HCT116 (cell line): ENCODE measurements at regions not wholly inside any gene's neighbourhood (a gene's known extent, or its start where the extent isn't known, plus 50 kb on each side); places are given as distances from the start of the nearest gene placed in this dataset.

Experiments used
- ATAC-seq: fragments of 200-7000 bp; cut with Tn5 transposase; 2 replicates; pipeline ENCODE4 v1.9.1; 2020; ENCODE audit warnings: mild to moderate bottlenecking, moderate library complexity
- BruUV-seq: library from RNA; stranded (reverse); fragments of 400-500 nt; replicated peaks from 2 replicates; lab custom pipeline; 2021; lab: Mats Ljungman, UMichigan
- CTCF ChIA-PET: fragments of 300-600 bp; sonication (Branson Sonifier 250); formaldehyde crosslinking; loops from one replicate; lab custom pipeline; 2021; ENCODE audit warnings: antibody characterized with exemption; lab: Charles Lee
- POLR2A ChIA-PET: fragments of 300-600, 350-600 bp; sonication (Branson Sonifier 250); formaldehyde crosslinking; loops from one replicate; lab custom pipeline; 2021; ENCODE audit warnings: antibody characterized with exemption; lab: Charles Lee
- RAD21 ChIA-PET, 2 experiments: fragments of 300-600 bp; sonication (Branson Sonifier 250); formaldehyde crosslinking; loops; one replicate each; lab custom pipeline; 2023; ENCODE audit warnings: low total read pairs in 2 of 2; ENCODE audit not compliant: uncharacterized antibody in 2 of 2, unreplicated experiment in 2 of 2, low non-redundant PET in 1 of 2; lab: Charles Lee
- DNase-seq: peaks from one replicate; pipeline ENCODE4 v3.0.0-alpha.2; 2010; ENCODE audit warnings: low read depth, low spot score
- H2AFZ ChIP-seq: fragments of 200-600 bp; shearing (Covaris generic), sonication (generic); 2 replicates; pipeline ENCODE4 v1.6.1; 2017; ENCODE audit warnings: low read depth, mixed run types, mixed read lengths, antibody characterized with exemption, low read length; ENCODE audit not compliant: poor library complexity, severe bottlenecking
- H3K27ac ChIP-seq: 2 replicates; pipeline ENCODE4 v1.5.1; 2012; ENCODE audit warnings: low read depth, low read length
- H3K27me3 ChIP-seq: fragments of 200-600 bp; sonication (generic); 2 replicates; pipeline ENCODE4 v1.6.1; 2016; ENCODE audit warnings: mixed run types, low read length, mixed read lengths; ENCODE audit not compliant: insufficient read depth
- H3K36me3 ChIP-seq, 2 experiments: fragments of 200-500 bp in 1 of 2; fragments of 200-600 bp in 1 of 2; sonication (Bioruptor generic) in 1 of 2; sonication (generic) in 1 of 2; 2 replicates each; pipeline versions ENCODE4 v1.5.1 to v1.6.1; 2014 to 2016; ENCODE audit warnings: low read length in 2 of 2, inconsistent platforms in 1 of 2, mixed read lengths in 1 of 2, mixed run types in 1 of 2; ENCODE audit not compliant: insufficient read depth in 2 of 2, control insufficient read depth in 1 of 2
- H3K4me1 ChIP-seq, 2 experiments: fragments of 200-600 bp in 1 of 2; sonication (generic) in 1 of 2; 2 replicates each; pipeline versions ENCODE4 v1.5.1 to v1.6.1; 2012 to 2017; ENCODE audit warnings: low read length in 2 of 2, inconsistent platforms in 1 of 2, mild to moderate bottlenecking in 1 of 2, mixed read lengths in 1 of 2, mixed run types in 1 of 2, moderate library complexity in 1 of 2; ENCODE audit not compliant: insufficient read depth in 2 of 2, control insufficient read depth in 1 of 2
- H3K4me2 ChIP-seq: fragments of 200-600 bp; sonication (generic); 2 replicates; pipeline ENCODE4 v1.6.1; 2017; ENCODE audit warnings: mixed run types, low read length, mixed read lengths
- H3K4me3 ChIP-seq, 2 experiments: fragments of 200-600 bp in 1 of 2; sonication (generic) in 1 of 2; replicated peaks in 1 of 2; 2 replicates each; pipeline ENCODE4 v1.5.1; 2011 to 2016; ENCODE audit warnings: low read length in 2 of 2, control low read depth in 1 of 2, low read depth in 1 of 2, mild to moderate bottlenecking in 1 of 2, mixed read lengths in 1 of 2, mixed run types in 1 of 2
- H3K79me2 ChIP-seq: fragments of 200-600 bp; sonication (generic); 2 replicates; pipeline ENCODE4 v1.6.1; 2017; ENCODE audit warnings: mild to moderate bottlenecking, mixed run types, low read length, moderate library complexity, mixed read lengths; ENCODE audit not compliant: insufficient read depth
- H3K9ac ChIP-seq: fragments of 200-600 bp; sonication (generic); 2 replicates; pipeline ENCODE4 v1.6.1; 2016; ENCODE audit warnings: low read length, mixed read lengths
- H3K9me2 ChIP-seq: fragments of 200-600 bp; sonication (generic), shearing (Covaris generic); 2 replicates; pipeline ENCODE4 v1.6.1; 2017; ENCODE audit warnings: mixed run types, mild to moderate bottlenecking, moderate library complexity; ENCODE audit not compliant: insufficient read depth
- H3K9me3 ChIP-seq, 2 experiments: fragments of 200-500 bp in 1 of 2; fragments of 200-600 bp in 1 of 2; sonication (Bioruptor generic) in 1 of 2; sonication (generic) in 1 of 2; 2 replicates each; pipeline ENCODE4 v1.6.1; 2014 to 2017; ENCODE audit warnings: low read length in 2 of 2, mixed read lengths in 2 of 2, inconsistent platforms in 1 of 2, low read depth in 1 of 2, mild to moderate bottlenecking in 1 of 2, mixed run types in 1 of 2, moderate library complexity in 1 of 2; ENCODE audit not compliant: control insufficient read depth in 1 of 2, insufficient read depth in 1 of 2
- H4K20me1 ChIP-seq: fragments of 200-600 bp; sonication (generic), shearing (Covaris generic); 2 replicates; pipeline ENCODE4 v1.6.1; 2017; ENCODE audit warnings: mixed run types, mild to moderate bottlenecking, moderate library complexity; ENCODE audit not compliant: insufficient read depth
- ATF3 ChIP-seq: IDR thresholded peaks from 2 replicates; pipeline ENCODE4 v1.6.1; 2012
- CBX3 ChIP-seq: IDR thresholded peaks from 2 replicates; pipeline ENCODE4 v1.6.1; 2012; ENCODE audit warnings: low read depth
- CTCF ChIP-seq, 3 experiments: fragments of 200-600 bp in 1 of 3; sonication (generic) in 1 of 3; IDR thresholded peaks in 2 of 3; conservative IDR thresholded peaks in 1 of 3; 2 replicates each; pipeline ENCODE4 v1.5.1; 2012 to 2017; ENCODE audit warnings: low read depth in 2 of 3, low read length in 2 of 3, antibody characterized with exemption in 1 of 3, borderline replicate concordance in 1 of 3, control low read depth in 1 of 3, mild to moderate bottlenecking in 1 of 3, mixed read lengths in 1 of 3, mixed run types in 1 of 3, moderate library complexity in 1 of 3; ENCODE audit not compliant: insufficient read depth in 1 of 3
- MAX ChIP-seq: IDR thresholded peaks from 2 replicates; pipeline ENCODE4 v1.6.1; 2012
- POLR2AphosphoS5 ChIP-seq: IDR thresholded peaks from 2 replicates; pipeline ENCODE4 v1.6.1; 2011; ENCODE audit warnings: mild to moderate bottlenecking, low read depth, low read length, moderate library complexity
- RAD21 ChIP-seq: IDR thresholded peaks from 2 replicates; pipeline ENCODE4 v1.6.1; 2012; ENCODE audit warnings: low read depth, mild to moderate bottlenecking
- SIN3A ChIP-seq: IDR thresholded peaks from 2 replicates; pipeline ENCODE4 v1.6.1; 2012; ENCODE audit warnings: low read depth
- SP1 ChIP-seq: IDR thresholded peaks from 2 replicates; pipeline ENCODE4 v1.6.1; 2012; ENCODE audit warnings: low read depth
- SRF ChIP-seq: IDR thresholded peaks from 2 replicates; pipeline ENCODE4 v1.6.1; 2012; ENCODE audit warnings: low read depth
- ZFX ChIP-seq: fragments of 450-650 bp; IDR thresholded peaks from 2 replicates; pipeline ENCODE4 v1.6.1; 2017
- ZNF274 ChIP-seq: fragments of 200-500 bp; sonication (Bioruptor generic); IDR thresholded peaks from 2 replicates; pipeline ENCODE4 v1.6.1; 2014; ENCODE audit warnings: mild to moderate bottlenecking, low read depth, low read length, inconsistent platforms
- intact Hi-C: fragments of 100-400 bp; cut with micrococcal nuclease; formaldehyde crosslinking; loops from 2 replicates; pipeline ENCODE4 v1.10.0; 2022
- TF ChIP-seq, protein P1 (sequence below): IDR thresholded peaks from 2 replicates; pipeline ENCODE4 v1.6.1; 2011; ENCODE audit warnings: mild to moderate bottlenecking, low read length, moderate library complexity; ENCODE audit not compliant: insufficient replicate concordance; ENCODE audit errors: extremely low read depth

DNA sequence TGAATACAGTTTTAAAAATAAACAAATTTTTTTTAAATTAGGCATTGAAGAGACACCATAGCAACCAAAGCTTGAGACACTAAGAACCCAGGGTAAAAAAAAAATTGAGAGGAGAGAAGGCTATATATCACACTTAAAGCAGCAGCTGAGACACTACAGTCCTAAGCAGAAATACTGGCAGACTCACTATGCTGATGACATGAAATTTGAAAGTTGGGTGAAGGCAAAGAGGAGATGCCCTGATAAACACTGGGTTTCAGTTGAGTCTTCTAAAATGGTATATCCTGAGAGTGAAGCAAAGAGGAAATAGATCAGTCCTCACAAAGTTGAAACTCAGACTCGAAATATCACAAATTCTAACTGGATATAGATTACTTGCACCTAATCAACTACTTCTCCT, 419.9 kb upstream of the CDH9 start:
- intact Hi-C loops = no loop called here
- Histone ChIP-seq H2AFZ (no peak overlapping the region), H3K4me2 (no peak overlapping the region), H3K4me1 (no peaks in the 10 kb centered on the region), H3K9me2 (no peaks in the 10 kb centered on the region), H3K27me3 (no peaks in the 10 kb centered on the region), H3K9me3 (peaks cover 9 to 10% of the 10 kb centered on the region in 2 experiments; a peak in 3 of 4 replicates), H3K4me3 (no peak overlapping the region), H3K9ac (no peak overlapping the region), H4K20me1 (no peaks in the 10 kb centered on the region), H3K36me3 (no peaks in the 10 kb centered on the region), H3K79me2 (no peaks in the 10 kb centered on the region), H3K27ac (no peak overlapping the region)
- no peak for ATAC-seq
- CTCF ChIA-PET = no interaction called here
- POLR2A ChIA-PET = no interaction called here
- RAD21 ChIA-PET = no interaction called here
- no peak for DNase-seq
- no TSS peak for BruUV-seq
- no peak for TF ChIP-seq ZNF274
- TF ChIP-seq RAD21 = no peak
- TF ChIP-seq ATF3 = no peak
- TF ChIP-seq MAX = no peak
- no peak for TF ChIP-seq CBX3
- TF ChIP-seq CTCF (IDR thresholded peaks at IDR 0.05 in 2 of 3, conservative IDR thresholded peaks at IDR 0.05 in 1 of 3; ENCODE audit: borderline replicate concordance in 1 of 3, insufficient read depth in 1 of 3, low read depth in 2 of 3, low read length in 2 of 3) = no peak
- no peak for TF ChIP-seq SP1
- no peak for TF ChIP-seq SIN3A
- TF ChIP-seq POLR2AphosphoS5 = no peak
- TF ChIP-seq, protein P1, sequence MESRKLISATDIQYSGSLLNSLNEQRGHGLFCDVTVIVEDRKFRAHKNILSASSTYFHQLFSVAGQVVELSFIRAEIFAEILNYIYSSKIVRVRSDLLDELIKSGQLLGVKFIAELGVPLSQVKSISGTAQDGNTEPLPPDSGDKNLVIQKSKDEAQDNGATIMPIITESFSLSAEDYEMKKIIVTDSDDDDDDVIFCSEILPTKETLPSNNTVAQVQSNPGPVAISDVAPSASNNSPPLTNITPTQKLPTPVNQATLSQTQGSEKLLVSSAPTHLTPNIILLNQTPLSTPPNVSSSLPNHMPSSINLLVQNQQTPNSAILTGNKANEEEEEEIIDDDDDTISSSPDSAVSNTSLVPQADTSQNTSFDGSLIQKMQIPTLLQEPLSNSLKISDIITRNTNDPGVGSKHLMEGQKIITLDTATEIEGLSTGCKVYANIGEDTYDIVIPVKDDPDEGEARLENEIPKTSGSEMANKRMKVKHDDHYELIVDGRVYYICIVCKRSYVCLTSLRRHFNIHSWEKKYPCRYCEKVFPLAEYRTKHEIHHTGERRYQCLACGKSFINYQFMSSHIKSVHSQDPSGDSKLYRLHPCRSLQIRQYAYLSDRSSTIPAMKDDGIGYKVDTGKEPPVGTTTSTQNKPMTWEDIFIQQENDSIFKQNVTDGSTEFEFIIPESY = no peak
- no peak for TF ChIP-seq ZFX
- TF ChIP-seq SRF = no peak
